ENCODE measurements at regions not wholly inside any gene's neighbourhood (a gene's known extent, or its start where the extent isn't known, plus 50 kb on each side); places are given as distances from the start of the nearest gene placed in this dataset.
"Not testable (repeated sequence)": the region's sequence is repeated elsewhere in the genome, so short reads cannot be mapped to it uniquely, and the experiment has no call there.

GRCh38 chr16:16972831-16973230, 497.9 kb downstream of the XYLT1 start:
- H3K27ac ChIP-seq (ENCODE audit: poor library complexity, severe bottlenecking), result no peak overlapping the region

DNA sequence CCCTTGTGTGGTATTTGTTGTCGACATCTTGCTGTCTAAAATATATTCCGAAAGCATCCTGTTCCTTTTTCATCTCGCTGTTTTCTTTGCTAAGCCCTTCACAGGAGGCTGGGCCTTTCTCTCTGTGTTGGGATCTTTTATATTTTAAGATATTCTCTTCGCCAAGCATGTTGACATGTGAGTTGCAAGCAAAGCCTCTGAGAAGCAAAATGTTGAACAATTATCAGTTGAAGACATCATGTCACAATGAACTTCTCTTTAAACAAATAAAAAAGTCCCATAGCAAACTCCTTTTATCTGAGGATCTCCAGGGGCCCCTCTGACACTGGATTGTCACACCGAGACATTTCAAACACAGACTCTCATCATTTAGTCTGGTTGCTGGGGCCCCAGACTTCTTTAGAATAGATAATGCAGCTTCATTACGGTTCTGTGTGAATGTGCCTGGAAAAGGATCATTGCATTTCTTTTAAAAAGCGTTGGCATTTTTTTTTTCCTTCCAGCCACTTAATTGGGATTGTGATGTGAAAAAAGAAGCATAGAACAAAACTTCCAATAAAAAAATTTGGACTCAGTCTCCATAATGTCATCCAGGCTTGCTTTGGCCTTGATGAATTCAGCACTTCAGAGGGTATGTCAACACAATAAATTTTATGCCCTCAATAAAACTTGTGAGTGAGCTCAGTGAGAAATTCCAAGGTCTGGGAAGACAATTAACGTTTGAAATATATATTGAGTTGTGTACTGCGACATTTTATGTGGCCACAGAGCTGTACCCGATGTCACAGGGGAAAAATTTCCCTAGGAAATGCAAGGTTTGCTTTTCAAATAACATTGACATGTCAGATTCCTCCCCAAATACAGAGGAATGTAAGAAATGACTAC, 496.8 kb downstream of the XYLT1 start:
- H3K4me3 ChIP-seq (ENCODE audit: severe bottlenecking), result no peak overlapping the region
- no peak for ATAC-seq (ENCODE audit: low read depth)
- TF ChIP-seq CTCF (IDR thresholded peaks at IDR 0.05; ENCODE audit: poor library complexity, severe bottlenecking), result no peak
- H3K9me3 ChIP-seq (ENCODE audit: severe bottlenecking), result no peaks in the 10 kb centered on the region
- no peaks in the 10 kb centered on the region for H3K4me1 ChIP-seq (ENCODE audit: insufficient read depth, poor library complexity, severe bottlenecking)
- no peak overlapping the region for H3K27ac ChIP-seq (ENCODE audit: poor library complexity, severe bottlenecking)
- peaks cover 2% of the 10 kb centered on the region for H3K27me3 ChIP-seq (ENCODE audit: insufficient read depth, poor library complexity, severe bottlenecking)
- no peaks in the 10 kb centered on the region for H3K36me3 ChIP-seq (ENCODE audit: low read depth)
- no peak for DNase-seq (ENCODE audit: low spot score)

More at GRCh38 chr16:16972831-16973230, 497.9 kb downstream of the XYLT1 start:
- ATAC-seq (ENCODE audit: low read depth) (no peak), DNase-seq (ENCODE audit: low spot score) (no peak)
- H3K4me3 ChIP-seq (ENCODE audit: severe bottlenecking), result no peak overlapping the region
- H3K9me3 ChIP-seq (ENCODE audit: severe bottlenecking), result no peaks in the 10 kb centered on the region
- no peak for TF ChIP-seq CTCF (IDR thresholded peaks at IDR 0.05; ENCODE audit: poor library complexity, severe bottlenecking)
- no peaks in the 10 kb centered on the region for H3K4me1 ChIP-seq (ENCODE audit: insufficient read depth, poor library complexity, severe bottlenecking)
- no peaks in the 10 kb centered on the region for H3K36me3 ChIP-seq (ENCODE audit: low read depth)
- peaks cover 2% of the 10 kb centered on the region for H3K27me3 ChIP-seq (ENCODE audit: insufficient read depth, poor library complexity, severe bottlenecking)

GRCh38 chr16:16982614-16983013, 488.1 kb downstream of the XYLT1 start:
- H3K4me1 ChIP-seq (ENCODE audit: insufficient read depth, poor library complexity, severe bottlenecking), result no peaks in the 10 kb centered on the region
- no peaks in the 10 kb centered on the region for H3K36me3 ChIP-seq (ENCODE audit: low read depth)
- no peaks in the 10 kb centered on the region for H3K9me3 ChIP-seq (ENCODE audit: severe bottlenecking)
- no peak overlapping the region for H3K27ac ChIP-seq (ENCODE audit: poor library complexity, severe bottlenecking)
- ATAC-seq (ENCODE audit: low read depth) (no peak), DNase-seq (ENCODE audit: low spot score) (no peak)
- no peaks in the 10 kb centered on the region for H3K27me3 ChIP-seq (ENCODE audit: insufficient read depth, poor library complexity, severe bottlenecking)
- TF ChIP-seq CTCF (IDR thresholded peaks at IDR 0.05; ENCODE audit: poor library complexity, severe bottlenecking), result no peak
- H3K4me3 ChIP-seq (ENCODE audit: severe bottlenecking), result no peak overlapping the region

DNA sequence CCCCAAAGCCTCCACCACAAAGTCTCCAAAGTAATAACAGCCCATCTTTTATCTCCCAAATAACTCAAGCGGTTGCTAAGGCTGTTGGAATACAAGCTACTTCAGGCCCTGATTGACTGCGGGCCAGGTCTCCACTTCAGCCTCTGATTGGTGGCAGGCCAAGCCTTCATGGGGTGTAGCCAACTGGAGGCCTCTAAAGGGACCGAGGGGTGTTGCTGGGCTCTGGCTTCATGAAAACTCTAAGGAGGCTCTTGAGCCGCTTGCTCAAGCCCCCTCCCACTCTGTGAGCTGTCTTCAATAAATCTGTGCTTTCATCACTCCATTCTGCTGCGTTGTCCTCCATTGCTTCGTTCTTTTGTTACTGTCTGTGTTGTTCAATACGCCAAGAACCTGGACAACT, 487.2 kb downstream of the XYLT1 start:
- no peaks in the 10 kb centered on the region for H3K9me3 ChIP-seq (ENCODE audit: severe bottlenecking)
- no peaks in the 10 kb centered on the region for H3K27me3 ChIP-seq (ENCODE audit: insufficient read depth, poor library complexity, severe bottlenecking)
- H3K4me1 ChIP-seq (ENCODE audit: insufficient read depth, poor library complexity, severe bottlenecking), result no peaks in the 10 kb centered on the region
- ATAC-seq (ENCODE audit: low read depth), result no peak
- no peaks in the 10 kb centered on the region for H3K36me3 ChIP-seq (ENCODE audit: low read depth)
- H3K27ac ChIP-seq (ENCODE audit: poor library complexity, severe bottlenecking), result no peak overlapping the region
- no peak for DNase-seq (ENCODE audit: low spot score)
- no peak overlapping the region for H3K4me3 ChIP-seq (ENCODE audit: severe bottlenecking)
- TF ChIP-seq CTCF (IDR thresholded peaks at IDR 0.05; ENCODE audit: poor library complexity, severe bottlenecking), result no peak

DNA sequence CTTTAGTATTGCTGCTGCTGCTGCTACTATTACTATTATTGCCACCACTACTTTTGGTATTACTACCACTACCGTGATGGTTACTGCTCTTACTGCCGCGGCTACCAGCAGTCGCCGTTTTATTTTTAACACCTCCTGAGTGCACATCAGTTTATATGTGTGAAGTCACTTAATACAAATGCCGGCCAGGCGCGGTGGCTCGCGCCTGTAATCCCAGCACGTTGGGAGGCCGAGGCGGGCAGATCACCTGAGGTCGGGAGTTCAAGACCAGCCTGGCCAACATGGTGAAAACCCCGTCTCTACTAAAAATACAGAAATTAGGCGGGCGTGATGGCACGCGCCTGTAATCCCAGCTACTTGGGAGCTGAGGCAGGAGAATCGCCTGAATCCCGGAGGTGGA, 486.7 kb downstream of the XYLT1 start:
- not testable (repeated sequence) for H3K27me3 ChIP-seq (ENCODE audit: insufficient read depth, poor library complexity, severe bottlenecking); H3K4me1 ChIP-seq (ENCODE audit: insufficient read depth, poor library complexity, severe bottlenecking); H3K9me3 ChIP-seq (ENCODE audit: severe bottlenecking); ATAC-seq (ENCODE audit: low read depth); H3K4me3 ChIP-seq (ENCODE audit: severe bottlenecking); H3K36me3 ChIP-seq (ENCODE audit: low read depth); DNase-seq (ENCODE audit: low spot score); H3K27ac ChIP-seq (ENCODE audit: poor library complexity, severe bottlenecking)

Data from RWPE2 (cell line).